ENCODE measurements at regions not wholly inside any gene's neighbourhood (a gene's known extent, or its start where the extent isn't known, plus 50 kb on each side); places are given as distances from the start of the nearest gene placed in this dataset.

DNA sequence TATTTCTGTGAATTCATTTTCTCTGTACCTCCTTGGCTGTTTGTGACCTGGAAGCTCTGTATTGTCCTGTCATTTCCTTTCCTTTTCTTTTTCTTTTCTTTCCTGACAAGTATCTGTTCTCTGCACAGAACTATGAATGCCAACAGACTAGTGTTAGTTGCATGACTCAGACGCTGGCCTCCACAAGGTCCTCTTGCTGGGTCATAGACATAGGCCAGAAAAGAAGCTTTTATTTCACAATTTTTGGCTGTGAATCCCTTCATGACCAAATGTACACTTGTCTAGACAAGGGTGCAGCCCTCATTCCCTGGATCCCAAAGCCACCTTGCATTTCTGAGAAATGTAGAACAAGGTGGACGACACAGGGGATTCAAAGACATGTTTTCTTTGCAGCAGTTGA lies 104.1 kb upstream of the MTNR1B start:
- DNase-seq (ENCODE audit: low read depth, low spot score): peak; percentile 34
- in situ Hi-C loops (cut with HindIII; ENCODE audit: low sequenced_read_pairs): no loop called here
- no peak for TF ChIP-seq CTCF (IDR thresholded peaks at IDR 0.05; ENCODE audit: low read depth, low read length)
- no peak overlapping the region for H3K4me3 ChIP-seq (ENCODE audit: low read depth, low read length)

DNA sequence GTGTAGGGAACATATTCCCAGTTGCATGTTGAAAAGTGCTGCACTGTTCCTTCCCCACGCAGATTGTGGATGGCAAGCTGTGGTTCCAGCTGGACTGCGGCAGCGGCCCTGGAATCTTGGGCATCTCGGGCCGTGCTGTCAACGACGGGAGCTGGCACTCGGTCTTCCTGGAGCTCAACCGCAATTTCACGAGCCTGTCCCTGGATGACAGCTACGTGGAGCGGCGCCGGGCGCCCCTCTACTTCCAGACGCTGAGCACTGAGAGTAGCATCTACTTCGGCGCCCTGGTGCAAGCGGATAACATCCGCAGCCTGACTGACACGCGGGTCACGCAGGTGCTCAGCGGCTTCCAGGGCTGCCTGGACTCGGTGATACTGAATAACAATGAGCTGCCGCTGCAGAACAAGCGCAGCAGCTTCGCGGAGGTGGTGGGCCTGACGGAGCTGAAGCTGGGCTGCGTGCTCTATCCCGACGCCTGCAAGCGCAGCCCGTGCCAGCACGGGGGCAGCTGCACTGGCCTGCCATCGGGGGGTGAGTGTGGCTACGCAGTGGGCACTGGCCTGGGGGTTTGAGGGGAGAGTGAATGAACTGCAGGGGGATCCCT lies 102.7 kb upstream of the MTNR1B start:
- in situ Hi-C loops (cut with HindIII; ENCODE audit: low sequenced_read_pairs): no loop called here
- no peak for TF ChIP-seq CTCF (IDR thresholded peaks at IDR 0.05; ENCODE audit: low read depth, low read length)
- DNase-seq (ENCODE audit: low read depth, low spot score): no peak

DNA sequence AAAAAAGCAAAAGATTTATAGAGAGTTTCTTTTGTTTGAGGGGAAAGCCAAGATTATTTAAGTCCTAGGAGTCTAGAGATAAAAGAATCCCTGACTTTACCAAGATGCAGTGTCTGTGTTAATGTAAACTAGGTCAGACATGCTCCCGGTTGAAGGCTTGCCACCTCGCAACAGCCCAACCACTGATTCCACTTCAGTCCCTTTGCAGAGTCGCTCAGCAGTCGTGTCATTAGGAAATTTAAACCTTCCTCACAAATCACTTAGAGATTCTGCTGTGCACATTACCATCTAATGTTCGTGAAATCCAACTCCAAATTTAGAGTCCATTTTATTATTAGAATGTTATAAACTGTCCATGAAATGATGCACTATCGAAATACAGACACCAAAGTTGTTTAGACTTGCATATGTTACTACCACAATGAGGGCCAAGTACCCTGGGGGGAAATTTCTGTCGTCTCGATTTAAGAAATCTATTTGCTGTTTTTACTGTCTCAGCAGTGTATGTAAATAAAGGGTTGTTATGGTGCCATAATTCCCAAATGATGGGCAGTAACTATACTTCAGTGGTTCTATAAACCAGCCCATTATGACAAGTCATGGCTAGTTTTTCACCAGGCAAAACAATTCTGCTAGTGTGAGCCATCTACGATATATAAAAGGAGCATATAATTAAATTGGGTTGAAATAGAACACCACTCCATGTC lies 101.4 kb upstream of the MTNR1B start:
- TF ChIP-seq CTCF (IDR thresholded peaks at IDR 0.05; ENCODE audit: low read depth, low read length): no peak
- DNase-seq (ENCODE audit: low read depth, low spot score): no peak
- in situ Hi-C loops (cut with HindIII; ENCODE audit: low sequenced_read_pairs): no loop called here
- no peak overlapping the region for H3K4me3 ChIP-seq (ENCODE audit: low read depth, low read length)

More for the DNA sequence above, 102.7 kb upstream of the MTNR1B start:
- H3K4me3 ChIP-seq (ENCODE audit: low read depth, low read length): no peak overlapping the region

DNA sequence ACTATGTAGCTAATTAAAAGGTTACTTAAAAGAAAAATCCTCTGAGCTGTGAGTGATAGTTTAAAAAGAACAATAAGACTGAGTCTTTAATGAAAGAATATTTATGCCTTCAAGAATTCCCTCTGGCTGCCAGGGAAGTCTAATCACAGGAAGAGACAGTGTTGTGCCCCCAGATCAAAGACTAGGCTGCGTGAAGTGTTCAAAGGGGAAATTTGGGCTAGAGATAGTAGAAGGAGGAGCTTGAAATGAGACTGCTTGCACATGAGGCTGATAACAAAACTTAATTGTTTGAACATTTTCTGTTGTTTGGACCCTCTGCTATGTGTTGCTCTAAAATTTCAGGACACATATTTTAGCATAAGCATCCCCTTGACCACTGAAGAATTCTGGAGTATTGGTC lies 99.7 kb upstream of the MTNR1B start:
- TF ChIP-seq CTCF (IDR thresholded peaks at IDR 0.05; ENCODE audit: low read depth, low read length): no peak
- in situ Hi-C loops (cut with HindIII; ENCODE audit: low sequenced_read_pairs): no loop called here
- H3K4me3 ChIP-seq (ENCODE audit: low read depth, low read length): no peak overlapping the region
- no peak for DNase-seq (ENCODE audit: low read depth, low spot score)

DNA sequence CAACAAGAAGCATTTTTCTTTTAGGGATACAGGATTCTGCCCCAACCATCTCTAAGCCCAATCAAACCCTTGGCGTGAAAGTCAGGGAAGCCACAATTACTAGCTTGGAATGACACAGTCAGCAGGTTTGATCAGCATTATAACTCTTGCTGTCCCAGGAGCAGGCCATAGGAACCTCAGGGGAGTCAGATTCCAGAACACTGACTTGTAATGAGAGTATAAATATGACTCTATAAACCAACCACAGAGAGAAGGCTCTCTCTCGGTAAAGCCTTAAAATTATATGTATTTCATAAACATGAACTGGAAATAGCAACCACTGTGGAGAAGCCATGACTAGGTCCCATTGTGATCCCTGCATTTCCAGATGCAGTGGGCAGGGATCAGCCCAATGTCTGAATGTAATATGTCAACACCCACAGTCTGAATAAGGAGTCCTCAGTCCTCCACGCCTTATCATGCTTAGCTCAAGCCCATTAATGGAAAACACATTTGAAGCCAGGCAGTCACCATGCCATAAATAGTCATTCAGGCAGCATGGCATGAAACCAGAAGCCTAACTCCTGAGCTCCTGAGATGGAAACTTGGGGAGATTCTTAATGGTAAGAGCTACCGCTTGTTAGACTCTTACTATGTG lies 99.1 kb upstream of the MTNR1B start:
- in situ Hi-C loops (cut with HindIII; ENCODE audit: low sequenced_read_pairs): no loop called here
- no peak overlapping the region for H3K4me3 ChIP-seq (ENCODE audit: low read depth, low read length)
- TF ChIP-seq CTCF (IDR thresholded peaks at IDR 0.05; ENCODE audit: low read depth, low read length): no peak
- DNase-seq (ENCODE audit: low read depth, low spot score): peak; percentile 22

DNA sequence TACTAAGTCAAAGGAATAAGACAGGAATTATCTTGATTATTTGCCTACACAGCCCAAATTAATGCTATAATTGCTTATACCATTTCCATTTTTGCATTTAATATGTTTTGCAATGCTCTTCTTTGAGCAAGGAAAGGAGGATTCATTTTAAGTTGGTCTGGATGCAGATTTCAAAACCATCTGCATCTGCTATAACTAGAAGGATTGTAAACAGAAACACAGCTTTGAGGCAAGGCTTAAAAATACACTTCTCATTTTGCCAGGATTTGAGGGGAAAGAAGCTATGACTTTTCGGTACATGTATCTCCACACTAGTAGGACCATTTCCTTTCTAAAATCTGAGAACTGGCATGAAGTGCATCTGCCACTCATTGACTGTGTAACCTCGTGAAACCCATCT lies 95.9 kb upstream of the MTNR1B start:
- DNase-seq (ENCODE audit: low read depth, low spot score): no peak
- in situ Hi-C loops (cut with HindIII; ENCODE audit: low sequenced_read_pairs): no loop called here
- TF ChIP-seq CTCF (IDR thresholded peaks at IDR 0.05; ENCODE audit: low read depth, low read length): no peak
- no peak overlapping the region for H3K4me3 ChIP-seq (ENCODE audit: low read depth, low read length)

All from astrocyte of the spinal cord (primary cell).